ENCODE measurements at regions not wholly inside any gene's neighbourhood (a gene's known extent, or its start where the extent isn't known, plus 50 kb on each side); places are given as distances from the start of the nearest gene placed in this dataset.
A peak's percentile ranks its signal among the peaks of the same experiment; 100 is the strongest.

DNA sequence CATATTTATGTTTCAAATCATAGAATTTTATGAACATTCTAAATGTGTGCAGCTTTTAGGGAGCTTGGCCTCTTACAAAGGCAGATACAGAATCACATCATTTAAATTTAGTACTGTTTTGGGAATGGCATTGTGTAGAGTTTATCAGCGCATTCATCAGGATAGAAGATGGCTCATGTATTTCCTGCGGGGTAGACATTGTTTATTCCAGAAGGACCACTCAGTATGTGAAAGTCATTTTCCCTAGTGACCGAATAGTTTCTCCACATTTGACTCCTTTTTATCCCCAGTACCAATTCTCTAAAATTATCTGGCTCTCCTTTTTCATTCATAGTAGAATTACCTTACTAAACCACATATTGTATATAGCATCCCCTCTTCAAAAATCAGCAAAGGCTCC is 981.9 kb upstream of the ADGRL4 start:
- intact Hi-C loops (cut with DNase I; ENCODE audit: low total_unique reads) = no loop called here
- H3K9me3 ChIP-seq = no peaks in the 10 kb centered on the region
- TF ChIP-seq POLR2A (IDR thresholded peaks at IDR 0.05) (no peak), POLR2AphosphoS5 (IDR thresholded peaks at IDR 0.05) (no peak)
- TF ChIP-seq, protein P1, sequence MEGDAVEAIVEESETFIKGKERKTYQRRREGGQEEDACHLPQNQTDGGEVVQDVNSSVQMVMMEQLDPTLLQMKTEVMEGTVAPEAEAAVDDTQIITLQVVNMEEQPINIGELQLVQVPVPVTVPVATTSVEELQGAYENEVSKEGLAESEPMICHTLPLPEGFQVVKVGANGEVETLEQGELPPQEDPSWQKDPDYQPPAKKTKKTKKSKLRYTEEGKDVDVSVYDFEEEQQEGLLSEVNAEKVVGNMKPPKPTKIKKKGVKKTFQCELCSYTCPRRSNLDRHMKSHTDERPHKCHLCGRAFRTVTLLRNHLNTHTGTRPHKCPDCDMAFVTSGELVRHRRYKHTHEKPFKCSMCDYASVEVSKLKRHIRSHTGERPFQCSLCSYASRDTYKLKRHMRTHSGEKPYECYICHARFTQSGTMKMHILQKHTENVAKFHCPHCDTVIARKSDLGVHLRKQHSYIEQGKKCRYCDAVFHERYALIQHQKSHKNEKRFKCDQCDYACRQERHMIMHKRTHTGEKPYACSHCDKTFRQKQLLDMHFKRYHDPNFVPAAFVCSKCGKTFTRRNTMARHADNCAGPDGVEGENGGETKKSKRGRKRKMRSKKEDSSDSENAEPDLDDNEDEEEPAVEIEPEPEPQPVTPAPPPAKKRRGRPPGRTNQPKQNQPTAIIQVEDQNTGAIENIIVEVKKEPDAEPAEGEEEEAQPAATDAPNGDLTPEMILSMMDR (IDR thresholded peaks at IDR 0.05) = no peak
- no peak overlapping the region for H3K27ac ChIP-seq
- no peaks in the 10 kb centered on the region for H3K27me3 ChIP-seq
- H3K36me3 ChIP-seq = no peaks in the 10 kb centered on the region
- DNase-seq (ENCODE audit: low spot score in 2 of 2) = no peak
- no peak overlapping the region for H3K4me3 ChIP-seq
- H3K4me1 ChIP-seq = no peaks in the 10 kb centered on the region

- peak in 2 of 3 donors; percentile 21 to 81 for TF ChIP-seq POLR2AphosphoS5 (IDR thresholded peaks at IDR 0.05)
- TF ChIP-seq, protein P1 (IDR thresholded peaks at IDR 0.05) = no peak
- TF ChIP-seq POLR2A (IDR thresholded peaks at IDR 0.05) = no peak
- Histone ChIP-seq H3K27ac (no peak overlapping the region), H3K9me3 (no peaks in the 10 kb centered on the region), H3K4me3 (no peak overlapping the region), H3K4me1 (no peaks in the 10 kb centered on the region), H3K36me3 (no peaks in the 10 kb centered on the region), H3K27me3 (no peaks in the 10 kb centered on the region)
- DNase-seq (ENCODE audit: low spot score in 2 of 2) = peak; percentile 57 to 79
- intact Hi-C loops (cut with DNase I; ENCODE audit: low total_unique reads) = no loop called here
These were observed 975.7 kb upstream of the ADGRL4 start for GRCh38 chr1:79982211-79982610.

DNA sequence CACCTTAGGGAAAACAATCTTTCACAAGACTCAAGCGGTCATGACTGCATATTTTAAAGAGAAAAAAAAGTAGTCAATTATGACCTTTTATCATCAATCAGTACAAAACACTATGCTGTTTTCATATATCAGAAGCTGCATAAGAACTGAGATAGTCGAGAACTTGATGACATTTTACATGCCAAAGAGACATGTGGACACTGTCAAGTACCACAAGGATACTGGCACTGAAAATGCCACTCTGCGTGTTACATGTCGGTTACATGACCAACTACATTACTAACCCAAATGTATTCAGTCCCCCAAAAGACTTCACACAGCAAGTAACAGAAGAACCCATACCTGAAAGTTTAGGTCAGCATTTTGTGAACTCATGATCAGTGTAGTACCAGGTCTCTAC is 975.0 kb upstream of the ADGRL4 start:
- intact Hi-C loops (cut with DNase I; ENCODE audit: low total_unique reads) = no loop called here
- H3K27me3 ChIP-seq = no peaks in the 10 kb centered on the region
- H3K9me3 ChIP-seq = no peaks in the 10 kb centered on the region
- no peaks in the 10 kb centered on the region for H3K36me3 ChIP-seq
- no peaks in the 10 kb centered on the region for H3K4me1 ChIP-seq
- DNase-seq (ENCODE audit: low spot score in 2 of 2) = no peak
- TF ChIP-seq POLR2A (IDR thresholded peaks at IDR 0.05) (no peak), POLR2AphosphoS5 (IDR thresholded peaks at IDR 0.05) (no peak)
- TF ChIP-seq, protein P1 (IDR thresholded peaks at IDR 0.05) = no peak
- no peak overlapping the region for H3K27ac ChIP-seq
- H3K4me3 ChIP-seq = no peak overlapping the region

- TF ChIP-seq POLR2AphosphoS5 (IDR thresholded peaks at IDR 0.05) (no peak), POLR2A (IDR thresholded peaks at IDR 0.05) (no peak)
- TF ChIP-seq, protein P1 (IDR thresholded peaks at IDR 0.05) = no peak
- Histone ChIP-seq H3K27ac (no peak overlapping the region), H3K27me3 (no peaks in the 10 kb centered on the region), H3K4me3 (no peak overlapping the region), H3K36me3 (no peaks in the 10 kb centered on the region), H3K4me1 (no peaks in the 10 kb centered on the region), H3K9me3 (no peaks in the 10 kb centered on the region)
- no peak for DNase-seq (ENCODE audit: low spot score in 2 of 2)
- intact Hi-C loops (cut with DNase I; ENCODE audit: low total_unique reads) = no loop called here
These were observed 972.8 kb upstream of the ADGRL4 start for GRCh38 chr1:79979346-79979745.

- intact Hi-C loops (cut with DNase I; ENCODE audit: low total_unique reads) = no loop called here
- DNase-seq (ENCODE audit: low spot score in 2 of 2) = no peak
- TF ChIP-seq POLR2AphosphoS5 (IDR thresholded peaks at IDR 0.05) (no peak), POLR2A (IDR thresholded peaks at IDR 0.05) (no peak)
- TF ChIP-seq, protein P1 (IDR thresholded peaks at IDR 0.05) = no peak
- H3K9me3 ChIP-seq = no peaks in the 10 kb centered on the region
- H3K27ac ChIP-seq = no peak overlapping the region
- no peaks in the 10 kb centered on the region for H3K36me3 ChIP-seq
- no peaks in the 10 kb centered on the region for H3K27me3 ChIP-seq
- no peak overlapping the region for H3K4me3 ChIP-seq
- H3K4me1 ChIP-seq = no peaks in the 10 kb centered on the region
These were observed 969.8 kb upstream of the ADGRL4 start for GRCh38 chr1:79976287-79976686.

Data from breast epithelium (tissue), 4 donors.